ENCODE measurements at regions not wholly inside any gene's neighbourhood (a gene's known extent, or its start where the extent isn't known, plus 50 kb on each side); places are given as distances from the start of the nearest gene placed in this dataset.

DNA sequence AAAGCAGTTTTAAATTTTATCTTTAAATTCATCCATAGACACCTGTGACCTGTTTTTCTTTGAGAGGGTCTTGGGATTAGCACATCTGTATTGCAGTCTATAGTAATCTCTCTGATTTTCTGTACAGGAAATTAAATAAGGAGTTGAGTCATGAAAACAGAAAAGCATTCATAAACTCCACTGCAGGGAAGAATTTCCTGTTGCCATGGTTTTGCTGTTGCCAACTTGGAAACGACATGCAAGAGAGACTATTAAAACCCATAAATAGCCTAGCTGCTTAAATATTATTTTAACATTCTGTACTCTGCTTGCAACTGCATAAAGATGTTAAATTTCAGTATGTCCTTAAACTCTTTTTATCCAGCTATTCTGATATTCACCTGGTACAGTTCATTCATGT is 281.0 kb upstream of the RGS6 start:
- ATAC-seq, result no peak
- Mint-ChIP-seq H3K9me3 (peaks cover 20% of the 10 kb centered on the region; the same call in 2 of the 3 replicates), H3K4me1 (peaks cover 43% of the 10 kb centered on the region), H3K36me3 (ENCODE audit: low read depth) (peaks cover 49% of the 10 kb centered on the region), H3K27me3 (ENCODE audit: insufficient read depth, low read depth, poor library complexity) (peaks cover 1% of the 10 kb centered on the region), H3K27ac (no peak overlapping the region), H3K4me3 (no peak overlapping the region)
- Histone ChIP-seq H3K4me3 (no peak overlapping the region), H3K4me1 (ENCODE audit: insufficient read depth) (peaks cover 38% of the 10 kb centered on the region), H3K27ac (ENCODE audit: low read depth) (no peak overlapping the region), H3F3A (replicated peaks; ENCODE audit: low read depth) (no peaks in the 10 kb centered on the region; the same call in 1 of the 2 replicates), H3K27me3 (ENCODE audit: insufficient read depth) (no peaks in the 10 kb centered on the region), H2AFZ (no peak overlapping the region), H3K9me2 (ENCODE audit: insufficient read depth) (no peaks in the 10 kb centered on the region), H3K79me2 (replicated peaks; ENCODE audit: insufficient read depth) (no peaks in the 10 kb centered on the region), H3K4me2 (no peak overlapping the region), H3K36me3 (ENCODE audit: insufficient read depth) (no peaks in the 10 kb centered on the region; the same call in 1 of the 2 replicates), H4K20me1 (replicated peaks; ENCODE audit: insufficient read depth) (no peaks in the 10 kb centered on the region)
- TF ChIP-seq, protein P1, sequence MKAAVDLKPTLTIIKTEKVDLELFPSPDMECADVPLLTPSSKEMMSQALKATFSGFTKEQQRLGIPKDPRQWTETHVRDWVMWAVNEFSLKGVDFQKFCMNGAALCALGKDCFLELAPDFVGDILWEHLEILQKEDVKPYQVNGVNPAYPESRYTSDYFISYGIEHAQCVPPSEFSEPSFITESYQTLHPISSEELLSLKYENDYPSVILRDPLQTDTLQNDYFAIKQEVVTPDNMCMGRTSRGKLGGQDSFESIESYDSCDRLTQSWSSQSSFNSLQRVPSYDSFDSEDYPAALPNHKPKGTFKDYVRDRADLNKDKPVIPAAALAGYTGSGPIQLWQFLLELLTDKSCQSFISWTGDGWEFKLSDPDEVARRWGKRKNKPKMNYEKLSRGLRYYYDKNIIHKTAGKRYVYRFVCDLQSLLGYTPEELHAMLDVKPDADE (IDR thresholded peaks at IDR 0.05), result no peak
- TF ChIP-seq EZH2phosphoT487 (IDR thresholded peaks at IDR 0.05; ENCODE audit: unreplicated experiment), result no peak
- no peak for TF ChIP-seq EZH2 (IDR thresholded peaks at IDR 0.05; ENCODE audit: low read depth, unreplicated experiment)
- TF ChIP-seq CREB1 (CRISPR knock-in tag; IDR thresholded peaks at IDR 0.05; ENCODE audit: low read depth), result no peak
- no peak for TF ChIP-seq ZNF331 (CRISPR knock-in tag; IDR thresholded peaks at IDR 0.05; ENCODE audit: low read depth)
- TF ChIP-seq ZNF114 (CRISPR knock-in tag; IDR thresholded peaks at IDR 0.05), result no peak
- no peak for TF ChIP-seq JUNB (IDR thresholded peaks at IDR 0.05; ENCODE audit: unreplicated experiment)
- TF ChIP-seq STAT1 (IDR thresholded peaks at IDR 0.05; ENCODE audit: unreplicated experiment), result no peak
- TF ChIP-seq, protein P2, sequence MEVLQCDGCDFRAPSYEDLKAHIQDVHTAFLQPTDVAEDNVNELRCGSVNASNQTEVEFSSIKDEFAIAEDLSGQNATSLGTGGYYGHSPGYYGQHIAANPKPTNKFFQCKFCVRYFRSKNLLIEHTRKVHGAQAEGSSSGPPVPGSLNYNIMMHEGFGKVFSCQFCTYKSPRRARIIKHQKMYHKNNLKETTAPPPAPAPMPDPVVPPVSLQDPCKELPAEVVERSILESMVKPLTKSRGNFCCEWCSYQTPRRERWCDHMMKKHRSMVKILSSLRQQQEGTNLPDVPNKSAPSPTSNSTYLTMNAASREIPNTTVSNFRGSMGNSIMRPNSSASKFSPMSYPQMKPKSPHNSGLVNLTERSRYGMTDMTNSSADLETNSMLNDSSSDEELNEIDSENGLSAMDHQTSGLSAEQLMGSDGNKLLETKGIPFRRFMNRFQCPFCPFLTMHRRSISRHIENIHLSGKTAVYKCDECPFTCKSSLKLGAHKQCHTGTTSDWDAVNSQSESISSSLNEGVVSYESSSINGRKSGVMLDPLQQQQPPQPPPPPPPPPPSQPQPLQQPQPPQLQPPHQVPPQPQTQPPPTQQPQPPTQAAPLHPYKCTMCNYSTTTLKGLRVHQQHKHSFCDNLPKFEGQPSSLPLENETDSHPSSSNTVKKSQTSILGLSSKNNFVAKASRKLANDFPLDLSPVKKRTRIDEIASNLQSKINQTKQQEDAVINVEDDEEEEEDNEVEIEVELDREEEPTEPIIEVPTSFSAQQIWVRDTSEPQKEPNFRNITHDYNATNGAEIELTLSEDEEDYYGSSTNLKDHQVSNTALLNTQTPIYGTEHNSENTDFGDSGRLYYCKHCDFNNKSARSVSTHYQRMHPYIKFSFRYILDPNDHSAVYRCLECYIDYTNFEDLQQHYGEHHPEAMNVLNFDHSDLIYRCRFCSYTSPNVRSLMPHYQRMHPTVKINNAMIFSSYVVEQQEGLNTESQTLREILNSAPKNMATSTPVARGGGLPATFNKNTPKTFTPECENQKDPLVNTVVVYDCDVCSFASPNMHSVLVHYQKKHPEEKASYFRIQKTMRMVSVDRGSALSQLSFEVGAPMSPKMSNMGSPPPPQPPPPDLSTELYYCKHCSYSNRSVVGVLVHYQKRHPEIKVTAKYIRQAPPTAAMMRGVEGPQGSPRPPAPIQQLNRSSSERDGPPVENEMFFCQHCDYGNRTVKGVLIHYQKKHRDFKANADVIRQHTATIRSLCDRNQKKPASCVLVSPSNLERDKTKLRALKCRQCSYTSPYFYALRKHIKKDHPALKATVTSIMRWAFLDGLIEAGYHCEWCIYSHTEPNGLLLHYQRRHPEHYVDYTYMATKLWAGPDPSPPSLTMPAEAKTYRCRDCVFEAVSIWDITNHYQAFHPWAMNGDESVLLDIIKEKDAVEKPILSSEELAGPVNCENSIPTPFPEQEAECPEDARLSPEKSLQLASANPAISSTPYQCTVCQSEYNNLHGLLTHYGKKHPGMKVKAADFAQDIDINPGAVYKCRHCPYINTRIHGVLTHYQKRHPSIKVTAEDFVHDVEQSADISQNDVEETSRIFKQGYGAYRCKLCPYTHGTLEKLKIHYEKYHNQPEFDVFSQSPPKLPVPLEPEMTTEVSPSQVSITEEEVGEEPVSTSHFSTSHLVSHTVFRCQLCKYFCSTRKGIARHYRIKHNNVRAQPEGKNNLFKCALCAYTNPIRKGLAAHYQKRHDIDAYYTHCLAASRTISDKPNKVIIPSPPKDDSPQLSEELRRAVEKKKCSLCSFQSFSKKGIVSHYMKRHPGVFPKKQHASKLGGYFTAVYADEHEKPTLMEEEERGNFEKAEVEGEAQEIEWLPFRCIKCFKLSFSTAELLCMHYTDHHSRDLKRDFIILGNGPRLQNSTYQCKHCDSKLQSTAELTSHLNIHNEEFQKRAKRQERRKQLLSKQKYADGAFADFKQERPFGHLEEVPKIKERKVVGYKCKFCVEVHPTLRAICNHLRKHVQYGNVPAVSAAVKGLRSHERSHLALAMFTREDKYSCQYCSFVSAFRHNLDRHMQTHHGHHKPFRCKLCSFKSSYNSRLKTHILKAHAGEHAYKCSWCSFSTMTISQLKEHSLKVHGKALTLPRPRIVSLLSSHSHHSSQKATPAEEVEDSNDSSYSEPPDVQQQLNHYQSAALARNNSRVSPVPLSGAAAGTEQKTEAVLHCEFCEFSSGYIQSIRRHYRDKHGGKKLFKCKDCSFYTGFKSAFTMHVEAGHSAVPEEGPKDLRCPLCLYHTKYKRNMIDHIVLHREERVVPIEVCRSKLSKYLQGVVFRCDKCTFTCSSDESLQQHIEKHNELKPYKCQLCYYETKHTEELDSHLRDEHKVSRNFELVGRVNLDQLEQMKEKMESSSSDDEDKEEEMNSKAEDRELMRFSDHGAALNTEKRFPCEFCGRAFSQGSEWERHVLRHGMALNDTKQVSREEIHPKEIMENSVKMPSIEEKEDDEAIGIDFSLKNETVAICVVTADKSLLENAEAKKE (CRISPR knock-in tag; IDR thresholded peaks at IDR 0.05), result no peak
- TF ChIP-seq, protein P3, sequence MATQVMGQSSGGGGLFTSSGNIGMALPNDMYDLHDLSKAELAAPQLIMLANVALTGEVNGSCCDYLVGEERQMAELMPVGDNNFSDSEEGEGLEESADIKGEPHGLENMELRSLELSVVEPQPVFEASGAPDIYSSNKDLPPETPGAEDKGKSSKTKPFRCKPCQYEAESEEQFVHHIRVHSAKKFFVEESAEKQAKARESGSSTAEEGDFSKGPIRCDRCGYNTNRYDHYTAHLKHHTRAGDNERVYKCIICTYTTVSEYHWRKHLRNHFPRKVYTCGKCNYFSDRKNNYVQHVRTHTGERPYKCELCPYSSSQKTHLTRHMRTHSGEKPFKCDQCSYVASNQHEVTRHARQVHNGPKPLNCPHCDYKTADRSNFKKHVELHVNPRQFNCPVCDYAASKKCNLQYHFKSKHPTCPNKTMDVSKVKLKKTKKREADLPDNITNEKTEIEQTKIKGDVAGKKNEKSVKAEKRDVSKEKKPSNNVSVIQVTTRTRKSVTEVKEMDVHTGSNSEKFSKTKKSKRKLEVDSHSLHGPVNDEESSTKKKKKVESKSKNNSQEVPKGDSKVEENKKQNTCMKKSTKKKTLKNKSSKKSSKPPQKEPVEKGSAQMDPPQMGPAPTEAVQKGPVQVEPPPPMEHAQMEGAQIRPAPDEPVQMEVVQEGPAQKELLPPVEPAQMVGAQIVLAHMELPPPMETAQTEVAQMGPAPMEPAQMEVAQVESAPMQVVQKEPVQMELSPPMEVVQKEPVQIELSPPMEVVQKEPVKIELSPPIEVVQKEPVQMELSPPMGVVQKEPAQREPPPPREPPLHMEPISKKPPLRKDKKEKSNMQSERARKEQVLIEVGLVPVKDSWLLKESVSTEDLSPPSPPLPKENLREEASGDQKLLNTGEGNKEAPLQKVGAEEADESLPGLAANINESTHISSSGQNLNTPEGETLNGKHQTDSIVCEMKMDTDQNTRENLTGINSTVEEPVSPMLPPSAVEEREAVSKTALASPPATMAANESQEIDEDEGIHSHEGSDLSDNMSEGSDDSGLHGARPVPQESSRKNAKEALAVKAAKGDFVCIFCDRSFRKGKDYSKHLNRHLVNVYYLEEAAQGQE (IDR thresholded peaks at IDR 0.05; ENCODE audit: unreplicated experiment), result no peak
- TF ChIP-seq, protein P4, sequence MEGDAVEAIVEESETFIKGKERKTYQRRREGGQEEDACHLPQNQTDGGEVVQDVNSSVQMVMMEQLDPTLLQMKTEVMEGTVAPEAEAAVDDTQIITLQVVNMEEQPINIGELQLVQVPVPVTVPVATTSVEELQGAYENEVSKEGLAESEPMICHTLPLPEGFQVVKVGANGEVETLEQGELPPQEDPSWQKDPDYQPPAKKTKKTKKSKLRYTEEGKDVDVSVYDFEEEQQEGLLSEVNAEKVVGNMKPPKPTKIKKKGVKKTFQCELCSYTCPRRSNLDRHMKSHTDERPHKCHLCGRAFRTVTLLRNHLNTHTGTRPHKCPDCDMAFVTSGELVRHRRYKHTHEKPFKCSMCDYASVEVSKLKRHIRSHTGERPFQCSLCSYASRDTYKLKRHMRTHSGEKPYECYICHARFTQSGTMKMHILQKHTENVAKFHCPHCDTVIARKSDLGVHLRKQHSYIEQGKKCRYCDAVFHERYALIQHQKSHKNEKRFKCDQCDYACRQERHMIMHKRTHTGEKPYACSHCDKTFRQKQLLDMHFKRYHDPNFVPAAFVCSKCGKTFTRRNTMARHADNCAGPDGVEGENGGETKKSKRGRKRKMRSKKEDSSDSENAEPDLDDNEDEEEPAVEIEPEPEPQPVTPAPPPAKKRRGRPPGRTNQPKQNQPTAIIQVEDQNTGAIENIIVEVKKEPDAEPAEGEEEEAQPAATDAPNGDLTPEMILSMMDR (conservative IDR thresholded peaks at IDR 0.05; ENCODE audit: low read depth in 2 of 2), result no peak
- no peak for TF ChIP-seq NANOG (IDR thresholded peaks at IDR 0.05; ENCODE audit: borderline replicate concordance)
- TF ChIP-seq POLR2AphosphoS5 (IDR thresholded peaks at IDR 0.05; ENCODE audit: low read depth), result no peak
- DNase-seq (ENCODE audit: low spot score), result no peak

All from GM23338 (cell line).